ENCODE measurements at regions not wholly inside any gene's neighbourhood (a gene's known extent, or its start where the extent isn't known, plus 50 kb on each side); places are given as distances from the start of the nearest gene placed in this dataset.
A peak's percentile ranks its signal among the peaks of the same experiment; 100 is the strongest.

DNA sequence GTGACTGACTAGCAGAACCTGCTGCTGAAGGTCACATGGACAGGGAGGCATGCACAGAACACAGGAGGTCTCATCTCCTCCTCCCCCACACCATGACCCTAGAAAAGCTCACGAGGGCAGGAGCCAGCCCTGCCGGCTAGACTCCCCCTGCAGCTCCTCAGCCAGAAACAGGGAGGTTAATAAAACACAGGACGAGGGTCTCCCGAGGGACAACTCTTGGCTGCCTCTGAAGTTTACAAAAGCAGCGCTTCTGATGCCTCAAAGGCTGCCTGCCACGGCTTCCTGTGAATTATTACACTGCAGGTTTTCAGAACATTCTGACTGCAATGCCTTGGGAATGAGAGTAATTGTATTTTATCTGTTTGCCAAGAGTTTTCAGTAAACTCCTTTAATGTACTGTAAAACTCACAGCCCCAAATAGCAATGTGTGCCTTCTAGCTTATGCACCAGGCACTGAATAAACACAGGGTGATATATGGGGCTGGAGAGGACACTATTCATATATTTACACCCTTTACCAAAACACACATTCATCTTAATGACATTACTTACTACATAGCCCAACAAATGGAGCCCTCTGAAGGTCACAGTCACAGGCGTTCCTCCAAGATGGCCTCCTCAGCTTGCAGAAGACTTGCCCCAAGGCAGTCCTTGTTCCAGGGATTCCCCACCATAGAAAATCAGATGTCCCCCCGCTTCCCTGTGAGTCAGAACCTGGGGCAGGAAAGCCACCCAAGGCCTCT lies 83.7 kb downstream of the C5orf15 start:
- TF ChIP-seq, protein P1, sequence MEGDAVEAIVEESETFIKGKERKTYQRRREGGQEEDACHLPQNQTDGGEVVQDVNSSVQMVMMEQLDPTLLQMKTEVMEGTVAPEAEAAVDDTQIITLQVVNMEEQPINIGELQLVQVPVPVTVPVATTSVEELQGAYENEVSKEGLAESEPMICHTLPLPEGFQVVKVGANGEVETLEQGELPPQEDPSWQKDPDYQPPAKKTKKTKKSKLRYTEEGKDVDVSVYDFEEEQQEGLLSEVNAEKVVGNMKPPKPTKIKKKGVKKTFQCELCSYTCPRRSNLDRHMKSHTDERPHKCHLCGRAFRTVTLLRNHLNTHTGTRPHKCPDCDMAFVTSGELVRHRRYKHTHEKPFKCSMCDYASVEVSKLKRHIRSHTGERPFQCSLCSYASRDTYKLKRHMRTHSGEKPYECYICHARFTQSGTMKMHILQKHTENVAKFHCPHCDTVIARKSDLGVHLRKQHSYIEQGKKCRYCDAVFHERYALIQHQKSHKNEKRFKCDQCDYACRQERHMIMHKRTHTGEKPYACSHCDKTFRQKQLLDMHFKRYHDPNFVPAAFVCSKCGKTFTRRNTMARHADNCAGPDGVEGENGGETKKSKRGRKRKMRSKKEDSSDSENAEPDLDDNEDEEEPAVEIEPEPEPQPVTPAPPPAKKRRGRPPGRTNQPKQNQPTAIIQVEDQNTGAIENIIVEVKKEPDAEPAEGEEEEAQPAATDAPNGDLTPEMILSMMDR (conservative IDR thresholded peaks at IDR 0.05; ENCODE audit: low read length): no peak
- TF ChIP-seq EZH2phosphoT487 (IDR thresholded peaks at IDR 0.05; ENCODE audit: borderline replicate concordance, low read depth, low read length): no peak
- no peak overlapping the region for H3K4me2 ChIP-seq (ENCODE audit: low read length)
- H2AFZ ChIP-seq (ENCODE audit: low read length): no peak overlapping the region
- intact Hi-C loops (cut with micrococcal nuclease; ENCODE audit: unreplicated experiment): no loop called here
- H4K20me1 ChIP-seq (ENCODE audit: insufficient read depth, low read length): no peaks in the 10 kb centered on the region
- no peaks in the 10 kb centered on the region for H3K4me1 ChIP-seq (ENCODE audit: insufficient read depth, low read length, poor library complexity, severe bottlenecking)
- no peak for DNase-seq (ENCODE audit: low spot score)
- BruUV-seq (replicated peaks): no TSS peak
- POLR2A ChIA-PET: no interaction called here
- H3K9me2 ChIP-seq (ENCODE audit: insufficient read depth, low read length): no peaks in the 10 kb centered on the region
- CTCF ChIA-PET (ENCODE audit: unreplicated experiment): no interaction called here
- H3K79me2 ChIP-seq (ENCODE audit: insufficient read depth, low read depth, low read length): no peaks in the 10 kb centered on the region
- H3K9me3 ChIP-seq (ENCODE audit: low read length): no peaks in the 10 kb centered on the region
- no peak overlapping the region for H3K4me3 ChIP-seq (ENCODE audit: low read depth, low read length, poor library complexity, severe bottlenecking)
- no peak overlapping the region for H3K27ac ChIP-seq (ENCODE audit: low read depth, low read length, poor library complexity, severe bottlenecking)
- no peaks in the 10 kb centered on the region for H3K36me3 ChIP-seq (ENCODE audit: insufficient read depth, low read length)

DNA sequence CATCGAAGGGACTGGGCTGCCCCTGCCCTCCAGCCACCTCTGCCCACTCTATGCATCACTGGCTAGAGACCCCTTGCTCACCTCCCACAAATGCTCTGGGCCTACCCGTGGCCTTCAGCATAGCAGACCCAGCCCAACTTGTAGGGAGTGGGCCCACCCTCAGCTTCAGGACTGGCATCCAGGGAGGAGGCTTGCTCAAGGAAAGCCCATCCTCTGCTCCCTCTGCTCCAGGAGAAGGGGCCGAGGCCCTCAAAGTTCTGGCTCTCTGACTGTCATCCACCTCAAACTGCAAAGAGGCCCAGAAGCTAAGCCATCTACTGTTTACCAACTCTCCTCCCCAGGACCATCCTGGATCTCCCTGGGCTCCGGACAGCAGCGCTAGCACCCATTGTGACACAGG lies 84.5 kb downstream of the C5orf15 start:
- POLR2A ChIA-PET: interaction anchor here (1.5 kb wide), 1 partner anchor 23 kb away, joined by 3 read pairs; no protein-coding TSS in a partner anchor
- no peaks in the 10 kb centered on the region for H3K9me3 ChIP-seq (ENCODE audit: low read length)
- no peaks in the 10 kb centered on the region for H3K36me3 ChIP-seq (ENCODE audit: insufficient read depth, low read length)
- H3K79me2 ChIP-seq (ENCODE audit: insufficient read depth, low read depth, low read length): no peaks in the 10 kb centered on the region
- intact Hi-C loops (cut with micrococcal nuclease; ENCODE audit: unreplicated experiment): no loop called here
- no peak overlapping the region for H3K27ac ChIP-seq (ENCODE audit: low read depth, low read length, poor library complexity, severe bottlenecking)
- no peaks in the 10 kb centered on the region for H4K20me1 ChIP-seq (ENCODE audit: insufficient read depth, low read length)
- no peaks in the 10 kb centered on the region for H3K4me1 ChIP-seq (ENCODE audit: insufficient read depth, low read length, poor library complexity, severe bottlenecking)
- TF ChIP-seq, protein P1 (conservative IDR thresholded peaks at IDR 0.05; ENCODE audit: low read length): no peak
- TF ChIP-seq EZH2phosphoT487 (IDR thresholded peaks at IDR 0.05; ENCODE audit: borderline replicate concordance, low read depth, low read length): no peak
- BruUV-seq (replicated peaks): no TSS peak
- CTCF ChIA-PET (ENCODE audit: unreplicated experiment): no interaction called here
- H3K4me3 ChIP-seq (ENCODE audit: low read depth, low read length, poor library complexity, severe bottlenecking): no peak overlapping the region
- H2AFZ ChIP-seq (ENCODE audit: low read length): no peak overlapping the region
- no peak for DNase-seq (ENCODE audit: low spot score)
- H3K9me2 ChIP-seq (ENCODE audit: insufficient read depth, low read length): no peaks in the 10 kb centered on the region
- no peak overlapping the region for H3K4me2 ChIP-seq (ENCODE audit: low read length)

DNA sequence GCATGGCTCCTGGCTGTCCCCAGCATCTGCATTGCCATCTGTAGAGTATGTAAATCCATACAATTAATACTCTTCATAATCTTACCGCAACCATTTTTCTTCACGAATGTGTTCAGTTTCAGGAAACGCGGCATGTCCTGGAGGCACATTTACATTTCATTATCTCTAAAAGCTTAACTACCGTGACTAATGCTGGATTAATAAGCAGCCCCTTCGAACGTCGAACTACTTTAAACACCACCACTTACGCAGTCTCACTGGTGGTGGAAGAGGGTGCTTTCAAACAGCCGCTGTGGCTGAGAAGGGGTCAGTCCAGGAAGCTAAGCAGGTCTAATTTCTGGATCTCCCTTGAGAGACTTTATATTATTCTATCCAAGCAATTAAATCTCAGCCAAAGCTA lies 85.6 kb downstream of the C5orf15 start:
- no TSS peak for BruUV-seq (replicated peaks)

More for the DNA sequence above, 85.6 kb downstream of the C5orf15 start:
- DNase-seq (ENCODE audit: low spot score): no peak
- TF ChIP-seq EZH2phosphoT487 (IDR thresholded peaks at IDR 0.05; ENCODE audit: borderline replicate concordance, low read depth, low read length): no peak
- TF ChIP-seq, protein P1 (conservative IDR thresholded peaks at IDR 0.05; ENCODE audit: low read length): no peak
- H2AFZ ChIP-seq (ENCODE audit: low read length): peak overlapping the region; percentile 72; the same call in 1 of the 2 replicates
- no peak overlapping the region for H3K4me2 ChIP-seq (ENCODE audit: low read length)
- no peaks in the 10 kb centered on the region for H3K79me2 ChIP-seq (ENCODE audit: insufficient read depth, low read depth, low read length)
- H3K27ac ChIP-seq (ENCODE audit: low read depth, low read length, poor library complexity, severe bottlenecking): no peak overlapping the region
- ChIA-PET CTCF (ENCODE audit: unreplicated experiment) (no interaction called here), POLR2A (interaction anchor here (0.7 to 1.5 kb wide), 3 partner anchors 10 to 530 kb away, joined by 3 read pairs; no protein-coding TSS in a partner anchor)
- no peaks in the 10 kb centered on the region for H3K9me2 ChIP-seq (ENCODE audit: insufficient read depth, low read length)
- no peaks in the 10 kb centered on the region for H3K36me3 ChIP-seq (ENCODE audit: insufficient read depth, low read length)
- H3K4me3 ChIP-seq (ENCODE audit: low read depth, low read length, poor library complexity, severe bottlenecking): no peak overlapping the region
- H4K20me1 ChIP-seq (ENCODE audit: insufficient read depth, low read length): no peaks in the 10 kb centered on the region
- H3K9me3 ChIP-seq (ENCODE audit: low read length): no peaks in the 10 kb centered on the region
- intact Hi-C loops (cut with micrococcal nuclease; ENCODE audit: unreplicated experiment): no loop called here
- no peaks in the 10 kb centered on the region for H3K4me1 ChIP-seq (ENCODE audit: insufficient read depth, low read length, poor library complexity, severe bottlenecking)

All from OCI-LY7 (cell line).